Right lobe of liver (tissue), 4 donors: ENCODE measurements at regions not wholly inside any gene's neighbourhood (a gene's known extent, or its start where the extent isn't known, plus 50 kb on each side); places are given as distances from the start of the nearest gene placed in this dataset.

ENCODE experiments used
- CTCF ChIP-seq, 4 donors: fragments of 200-600 bp in 3 of 4; fragments of 450-650 bp in 1 of 4; IDR thresholded peaks; one replicate each; pipeline versions ENCODE4 v1.5.1 to v1.8.0; 2016 to 2022; ENCODE audit warnings: antibody characterized with exemption in 4 of 4, mild to moderate bottlenecking in 2 of 4
- POLR2A ChIP-seq: fragments of 450-650 bp; IDR thresholded peaks from one replicate; pipeline ENCODE4 v1.6.1; 2017; ENCODE audit warnings: antibody characterized with exemption, mild to moderate bottlenecking
- donor health status: DM: no; HTN: no; CAD: no.
- donor health status: DM: no; HTN: no; CAD: no.
- donor health status: DM: no; HTN: yes; CAD: no.

GRCh38 chr13:20295956-20296355 lies 63.8 kb upstream of the GJB6 start:
- TF ChIP-seq CTCF (IDR thresholded peaks at IDR 0.05) (no peak), POLR2A (no peak)
